Osteoblast (primary cell): ENCODE measurements at regions not wholly inside any gene's neighbourhood (a gene's known extent, or its start where the extent isn't known, plus 50 kb on each side); places are given as distances from the start of the nearest gene placed in this dataset.

Source experiments
- DNase-seq: peaks from one replicate; pipeline ENCODE4 v3.0.0; 2011; ENCODE audit warnings: low spot score, mixed read lengths; ENCODE audit not compliant: insufficient read length; ENCODE audit errors: missing footprints
- H2AFZ ChIP-seq: 2 replicates; pipeline ENCODE4 v1.6.0; 2011; ENCODE audit warnings: mild to moderate bottlenecking, low read length
- H3K27ac ChIP-seq: 2 replicates; pipeline ENCODE4 v1.5.1; 2011; ENCODE audit warnings: mild to moderate bottlenecking, low read depth, low read length, moderate library complexity
- H3K27me3 ChIP-seq: 2 replicates; pipeline ENCODE4 v1.6.0; 2012; ENCODE audit warnings: mild to moderate bottlenecking, control low read depth, inconsistent platforms, low read length, moderate library complexity; ENCODE audit not compliant: insufficient read depth
- H3K36me3 ChIP-seq: 2 replicates; pipeline ENCODE4 v1.5.1; 2011; ENCODE audit warnings: mild to moderate bottlenecking, low read length, control low read depth, moderate library complexity; ENCODE audit not compliant: insufficient read depth
- H3K4me1 ChIP-seq: 2 replicates; pipeline ENCODE4 v1.5.1; 2011; ENCODE audit warnings: mild to moderate bottlenecking, low read length, control low read depth, moderate library complexity; ENCODE audit not compliant: insufficient read depth
- H3K4me2 ChIP-seq: 2 replicates; pipeline ENCODE4 v1.6.0; 2011; ENCODE audit warnings: mild to moderate bottlenecking, low read length; ENCODE audit not compliant: insufficient read depth
- H3K4me3 ChIP-seq: fragments of 200-600 bp; sonication (generic); 3 replicates; pipeline ENCODE4 v1.5.1; 2012; ENCODE audit warnings: mild to moderate bottlenecking, low read length, inconsistent platforms; ENCODE audit not compliant: insufficient read depth
- H3K79me2 ChIP-seq: 2 replicates; pipeline ENCODE4 v1.6.0; 2012; ENCODE audit warnings: mild to moderate bottlenecking, low read length, control low read depth, inconsistent platforms; ENCODE audit not compliant: insufficient read depth
- H3K9me3 ChIP-seq: 2 replicates; pipeline ENCODE4 v1.5.1; 2011; ENCODE audit warnings: low read depth, low read length, control low read depth
- H4K20me1 ChIP-seq: 2 replicates; pipeline ENCODE4 v1.6.0; 2012; ENCODE audit warnings: mild to moderate bottlenecking, low read length, control low read depth; ENCODE audit not compliant: insufficient read depth
- CTCF ChIP-seq: IDR thresholded peaks from 2 replicates; pipeline ENCODE4 v1.5.1; 2011; ENCODE audit warnings: mild to moderate bottlenecking, low read depth, low read length, moderate library complexity; ENCODE audit errors: extremely low read depth

GRCh38 chr17:79160980-79161636 lies 86.5 kb downstream of the ENGASE start:
- Histone ChIP-seq H3K79me2 (no peaks in the 10 kb centered on the region), H3K4me3 (no peak overlapping the region), H3K36me3 (no peaks in the 10 kb centered on the region), H3K9me3 (no peaks in the 10 kb centered on the region), H4K20me1 (no peaks in the 10 kb centered on the region), H3K4me1 (no peaks in the 10 kb centered on the region), H3K27me3 (peaks cover 10% of the 10 kb centered on the region), H2AFZ (no peak overlapping the region), H3K4me2 (no peak overlapping the region), H3K27ac (no peak overlapping the region)
- DNase-seq, result no peak
- no peak for TF ChIP-seq CTCF

- peaks cover 10% of the 10 kb centered on the region for H3K27me3 ChIP-seq
- H3K27ac ChIP-seq, result no peak overlapping the region
- DNase-seq, result no peak
- no peak overlapping the region for H3K4me2 ChIP-seq
- no peaks in the 10 kb centered on the region for H3K9me3 ChIP-seq
- H4K20me1 ChIP-seq, result no peaks in the 10 kb centered on the region
- no peaks in the 10 kb centered on the region for H3K4me1 ChIP-seq
- no peak overlapping the region for H2AFZ ChIP-seq
- H3K79me2 ChIP-seq, result no peaks in the 10 kb centered on the region
- no peak overlapping the region for H3K4me3 ChIP-seq
- H3K36me3 ChIP-seq, result no peaks in the 10 kb centered on the region
- TF ChIP-seq CTCF, result no peak
These were observed 85.3 kb downstream of the ENGASE start for GRCh38 chr17:79159926-79160325.

- H3K4me1 ChIP-seq, result no peaks in the 10 kb centered on the region
- no peaks in the 10 kb centered on the region for H3K36me3 ChIP-seq
- no peak overlapping the region for H3K27ac ChIP-seq
- no peak overlapping the region for H2AFZ ChIP-seq
- no peak overlapping the region for H3K4me3 ChIP-seq
- no peaks in the 10 kb centered on the region for H4K20me1 ChIP-seq
- H3K79me2 ChIP-seq, result no peaks in the 10 kb centered on the region
- H3K27me3 ChIP-seq, result peaks cover 10% of the 10 kb centered on the region
- no peaks in the 10 kb centered on the region for H3K9me3 ChIP-seq
- no peak overlapping the region for H3K4me2 ChIP-seq
- no peak for TF ChIP-seq CTCF
- DNase-seq, result no peak
These were observed 84.8 kb downstream of the ENGASE start for GRCh38 chr17:79159471-79159870.

GRCh38 chr17:79156463-79157095 lies 82.0 kb downstream of the ENGASE start:
- no peaks in the 10 kb centered on the region for H3K9me3 ChIP-seq
- no peaks in the 10 kb centered on the region for H3K4me1 ChIP-seq
- H3K4me2 ChIP-seq, result no peak overlapping the region
- DNase-seq, result no peak
- H3K36me3 ChIP-seq, result no peaks in the 10 kb centered on the region
- H3K79me2 ChIP-seq, result no peaks in the 10 kb centered on the region
- TF ChIP-seq CTCF, result no peak
- H4K20me1 ChIP-seq, result no peaks in the 10 kb centered on the region
- no peak overlapping the region for H3K4me3 ChIP-seq
- no peak overlapping the region for H2AFZ ChIP-seq
- H3K27ac ChIP-seq, result no peak overlapping the region
- peaks cover 10% of the 10 kb centered on the region for H3K27me3 ChIP-seq
